HG03103 (cell line): ENCODE measurements at regions not wholly inside any gene's neighbourhood (a gene's known extent, or its start where the extent isn't known, plus 50 kb on each side); places are given as distances from the start of the nearest gene placed in this dataset.
"Not testable (repeated sequence)": the region's sequence is repeated elsewhere in the genome, so short reads cannot be mapped to it uniquely, and the experiment has no call there.

Source experiments
- ATAC-seq: cut with Tn5 transposase; IDR thresholded peaks from one replicate; pipeline ENCODE4 v1.9.1; 2021; ENCODE audit warnings: low read depth; ENCODE audit not compliant: unreplicated experiment

DNA sequence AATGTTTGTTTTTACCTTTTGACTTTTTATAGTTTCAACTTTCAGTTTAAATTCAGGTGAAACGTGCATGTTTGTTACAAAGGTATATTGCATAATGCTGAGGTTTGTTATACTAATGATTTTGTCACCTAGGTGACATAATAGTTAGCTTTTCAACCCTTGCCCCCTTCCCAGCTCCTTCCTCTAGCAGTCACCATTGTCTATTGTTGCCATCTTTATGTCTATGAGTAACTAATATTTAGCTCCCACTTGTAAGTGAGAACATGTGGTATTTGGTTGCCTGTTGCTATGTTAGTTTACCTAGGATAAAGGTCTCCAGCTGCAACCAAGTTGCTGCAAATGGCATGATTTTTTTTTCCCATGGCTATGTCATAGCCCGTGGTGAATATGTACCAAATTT lies 322.3 kb upstream of the SETBP1 start:
- no peak for ATAC-seq

DNA sequence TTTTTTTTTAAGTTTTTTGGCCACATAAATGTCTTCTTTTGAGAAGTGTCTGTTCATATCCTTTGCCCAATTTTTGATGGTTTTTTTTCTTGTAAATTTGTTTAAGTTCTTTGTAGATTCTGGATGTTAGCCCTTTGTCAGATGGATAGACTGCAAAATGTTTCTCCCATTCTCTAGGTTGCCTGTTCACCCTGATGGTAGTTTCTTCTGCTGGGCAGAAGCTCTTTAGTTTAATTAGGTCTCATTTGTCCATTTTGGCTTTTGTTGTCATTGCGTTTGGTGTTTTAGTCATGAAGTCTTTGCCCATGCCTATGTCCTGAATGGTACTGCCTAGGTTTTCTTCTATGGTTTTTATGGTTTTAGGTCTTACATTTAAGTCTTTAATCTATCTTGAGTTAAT lies 320.9 kb upstream of the SETBP1 start:
- not testable (repeated sequence) for ATAC-seq

DNA sequence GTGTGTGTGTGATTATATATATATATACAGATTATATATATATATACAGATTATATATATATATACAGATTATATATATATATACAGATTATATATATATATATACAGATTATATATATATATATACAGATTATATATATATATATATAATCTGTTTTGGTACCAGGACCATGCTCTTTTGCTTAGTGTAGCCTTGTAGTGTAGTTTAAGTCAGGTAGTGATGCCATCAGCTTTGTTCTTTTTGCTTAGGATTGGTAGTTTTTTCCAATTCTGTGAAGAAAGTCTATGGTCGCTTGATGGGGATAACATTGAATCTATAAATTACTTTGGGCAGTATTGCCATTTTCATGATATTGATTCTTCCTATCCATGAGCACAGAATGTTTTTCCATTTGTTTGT lies 318.5 kb upstream of the SETBP1 start:
- not testable (repeated sequence) for ATAC-seq

DNA sequence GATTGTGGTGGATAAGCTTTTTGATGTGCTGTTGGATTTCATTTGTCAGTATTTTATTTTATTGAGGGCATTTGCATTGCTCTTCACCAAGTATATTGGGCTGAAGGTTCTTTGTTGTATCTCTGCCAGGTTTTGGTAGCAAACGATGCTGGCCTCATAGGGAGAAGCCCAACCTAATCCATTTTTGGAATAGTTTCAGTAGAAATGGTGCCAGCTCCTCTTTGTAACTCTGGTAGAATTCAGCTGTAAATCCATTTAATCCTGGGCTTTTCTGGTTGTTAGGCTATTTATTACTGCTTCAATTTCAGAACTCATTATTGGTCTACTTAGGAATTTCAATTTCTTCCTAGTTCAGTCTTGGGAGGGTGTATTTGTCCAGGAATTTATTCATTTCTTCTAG lies 309.8 kb upstream of the SETBP1 start:
- ATAC-seq = no peak

DNA sequence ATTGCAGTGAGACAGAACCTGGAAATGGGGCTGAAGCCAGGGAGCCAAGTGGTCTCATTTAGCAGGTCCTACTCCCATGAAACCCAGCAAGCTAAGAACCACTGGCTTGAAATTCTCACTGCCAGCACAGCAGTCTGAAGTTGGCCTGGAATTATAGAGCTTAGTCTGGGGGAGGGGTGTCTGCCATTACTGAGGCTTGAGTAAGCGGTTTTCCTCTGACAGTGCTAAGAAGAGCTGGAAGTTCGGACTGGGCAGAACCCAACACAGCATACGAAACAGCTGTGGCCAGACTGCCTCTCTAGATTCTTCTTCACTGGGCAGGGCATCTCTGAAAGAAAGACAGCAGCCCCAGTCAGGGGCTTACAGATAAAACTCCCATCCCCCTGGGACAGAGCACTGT lies 305.7 kb upstream of the SETBP1 start:
- ATAC-seq = no peak

DNA sequence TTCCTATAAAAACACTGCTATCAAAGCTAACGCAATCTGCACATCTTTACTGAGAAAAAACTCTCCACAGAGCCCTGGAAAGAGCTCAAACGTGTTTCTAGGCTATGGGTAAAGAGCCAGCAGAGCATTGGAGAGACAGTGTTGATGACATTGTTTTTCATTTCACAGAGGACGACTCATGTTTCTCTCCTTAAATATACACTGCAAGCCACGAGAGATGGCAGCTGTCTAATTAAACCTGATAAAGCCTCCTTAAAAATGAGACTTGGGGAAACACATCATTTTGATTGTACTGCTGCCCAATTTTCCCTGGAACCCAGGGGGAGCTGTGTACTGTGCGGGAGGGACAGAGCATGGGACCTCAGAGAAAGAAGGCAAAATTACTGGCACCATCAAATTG lies 294.3 kb upstream of the SETBP1 start:
- no peak for ATAC-seq

DNA sequence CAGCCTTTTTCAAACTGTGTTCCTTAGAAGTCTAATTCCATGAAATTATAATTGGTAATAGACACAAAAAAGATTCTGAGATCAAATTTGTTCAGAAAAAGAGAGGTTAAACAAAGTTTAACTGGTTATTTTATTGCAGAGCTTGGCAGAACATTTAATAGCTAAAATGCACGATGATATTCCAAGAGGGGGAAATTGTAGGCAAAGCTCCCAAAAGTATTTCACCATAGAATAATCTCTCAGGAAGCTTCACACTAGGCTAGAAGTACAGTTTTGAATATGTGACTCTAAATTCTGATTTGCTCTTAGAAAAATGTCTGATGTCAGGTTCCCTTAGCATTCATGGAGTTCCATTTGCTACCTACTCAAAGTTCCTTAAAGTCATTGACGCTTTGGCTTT lies 292.4 kb upstream of the SETBP1 start:
- ATAC-seq = no peak

DNA sequence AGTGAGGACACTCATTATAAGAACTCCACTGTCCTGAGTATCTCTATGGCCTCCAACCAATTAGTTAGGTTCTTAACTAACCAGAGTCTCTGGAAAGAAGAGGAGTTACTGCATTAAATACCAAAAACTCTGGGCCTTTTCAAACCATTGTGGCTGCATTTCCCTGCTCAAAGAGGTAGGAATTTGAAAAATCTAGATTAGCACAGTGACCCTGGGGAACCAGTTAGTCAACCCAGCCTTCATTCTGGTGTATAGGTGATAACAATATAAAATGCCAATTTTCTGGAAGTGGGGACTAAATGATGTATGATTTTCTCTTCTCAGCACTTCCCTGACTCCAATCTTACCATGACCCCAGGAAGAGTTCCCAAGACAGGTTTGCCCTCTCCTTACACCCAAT lies 287.8 kb upstream of the SETBP1 start:
- ATAC-seq = no peak

DNA sequence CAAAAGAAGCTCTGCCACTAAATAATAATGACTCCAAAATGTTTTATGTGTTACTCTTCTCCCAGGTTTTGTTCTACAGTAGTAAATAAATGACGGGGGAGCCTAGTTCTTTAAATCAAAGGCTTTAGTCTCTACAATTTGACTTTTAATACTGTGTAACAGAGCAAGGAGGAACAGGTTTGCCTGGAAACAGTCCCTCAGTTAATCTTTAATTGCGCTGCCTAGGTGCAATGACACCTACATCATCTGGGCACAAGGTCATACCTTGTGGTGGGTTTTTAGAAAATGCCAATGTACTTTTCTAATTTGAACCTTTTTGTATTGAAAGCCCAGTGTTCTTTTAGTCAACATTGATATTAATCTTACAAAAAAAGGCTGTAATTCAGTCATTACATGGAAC lies 287.3 kb upstream of the SETBP1 start:
- no peak for ATAC-seq

DNA sequence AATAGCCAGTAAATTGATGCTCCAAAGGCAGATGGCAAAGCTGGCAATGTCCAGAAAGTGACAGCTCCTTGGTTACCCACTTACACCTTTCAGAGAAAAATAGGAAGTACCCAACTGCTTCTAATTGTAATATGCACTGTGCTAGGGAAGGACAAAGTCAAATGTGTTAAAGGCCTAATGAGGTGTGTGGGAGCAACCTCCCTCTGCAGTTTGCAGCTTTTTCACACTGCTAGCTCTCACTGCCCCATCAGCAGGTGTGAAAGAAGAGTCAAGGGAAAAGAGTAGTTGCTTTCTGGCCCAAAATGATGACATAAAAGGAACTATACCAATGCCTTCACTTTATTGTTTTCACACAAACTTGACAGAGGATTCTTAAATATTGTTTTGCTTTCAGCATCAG lies 284.1 kb upstream of the SETBP1 start:
- ATAC-seq = no peak

DNA sequence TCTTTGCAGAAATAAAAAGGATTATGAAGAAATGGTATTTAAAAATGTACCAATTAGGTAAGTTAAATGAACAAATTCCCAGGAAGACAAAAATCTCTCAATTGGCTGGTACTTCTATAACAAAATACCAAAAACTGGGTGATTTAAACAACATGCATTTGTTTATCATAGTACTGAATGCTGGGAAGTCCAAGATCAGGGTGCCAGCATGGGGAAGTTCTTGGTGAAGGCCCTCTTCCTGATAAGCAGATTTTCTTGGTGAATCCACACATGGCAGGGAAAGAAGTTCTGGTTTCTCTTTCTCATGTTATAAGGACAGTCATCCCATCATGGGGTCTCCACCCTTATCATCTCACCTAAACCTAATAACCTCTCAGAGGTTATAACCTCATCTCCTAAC lies 271.6 kb upstream of the SETBP1 start:
- ATAC-seq = no peak

DNA sequence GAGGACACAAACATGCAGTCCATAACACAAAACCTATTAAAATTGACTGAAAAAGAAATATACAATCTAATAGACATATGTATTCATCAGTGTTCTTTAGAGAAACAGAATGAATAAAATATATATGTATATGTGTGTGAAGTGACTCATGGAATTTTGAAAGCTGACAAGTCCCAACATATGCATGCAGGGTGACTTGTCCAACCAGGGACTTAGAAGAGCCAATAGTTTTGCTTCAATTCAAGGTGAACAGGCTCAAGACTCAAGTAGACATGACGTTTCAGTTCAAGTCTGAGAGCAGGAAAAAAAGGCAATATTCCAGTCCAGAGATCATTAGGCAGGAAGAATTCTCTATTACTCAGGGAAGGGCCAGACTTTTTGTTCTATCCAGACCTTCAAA lies 271.2 kb upstream of the SETBP1 start:
- no peak for ATAC-seq

DNA sequence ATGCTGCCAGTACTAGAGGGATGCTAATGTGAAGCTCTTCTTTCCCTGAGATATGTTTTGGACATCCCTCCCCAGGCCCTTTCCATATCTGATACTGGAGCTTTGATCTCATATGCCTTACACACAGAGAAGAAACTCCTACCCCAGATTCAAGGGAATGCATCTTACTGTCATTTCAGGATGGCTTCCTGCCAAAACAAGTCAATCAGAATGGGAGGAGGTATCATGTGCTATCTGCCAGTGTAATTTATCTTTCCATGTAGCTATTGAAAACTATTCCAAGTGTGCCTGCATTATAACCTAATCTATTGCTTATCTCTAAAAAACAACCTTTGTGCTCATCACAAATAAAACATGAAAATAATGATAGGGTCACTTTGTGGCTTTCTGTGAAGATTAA lies 269.9 kb upstream of the SETBP1 start:
- ATAC-seq = no peak

DNA sequence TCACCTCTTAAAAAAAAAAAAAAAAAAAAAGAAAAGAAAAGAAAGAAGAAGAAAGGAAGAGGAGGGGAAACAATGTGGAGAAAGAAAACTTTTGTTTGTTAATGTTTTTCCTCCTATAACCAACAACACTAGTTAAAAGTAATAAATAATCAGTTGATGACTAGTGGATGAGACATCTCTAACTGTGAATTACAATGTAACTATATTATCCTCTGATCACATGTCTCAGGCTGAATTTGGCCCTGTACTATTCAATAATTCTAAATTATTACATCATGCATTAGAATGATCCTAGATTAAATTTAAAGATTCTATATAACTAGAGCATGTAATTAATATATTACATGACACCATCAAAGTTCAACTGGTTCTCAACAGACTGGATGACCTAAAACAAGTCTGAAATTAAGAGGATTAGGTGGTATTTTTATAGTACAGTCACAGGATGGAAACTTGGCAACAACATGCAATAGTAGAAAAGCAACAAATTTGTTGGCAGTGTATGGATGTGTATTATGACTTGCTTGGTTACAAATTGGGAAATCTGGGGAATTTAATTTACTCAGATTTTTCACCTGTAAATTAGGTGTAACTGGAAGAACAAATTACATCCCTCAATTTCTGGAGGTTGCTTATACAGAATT lies 269.3 kb upstream of the SETBP1 start:
- no peak for ATAC-seq

DNA sequence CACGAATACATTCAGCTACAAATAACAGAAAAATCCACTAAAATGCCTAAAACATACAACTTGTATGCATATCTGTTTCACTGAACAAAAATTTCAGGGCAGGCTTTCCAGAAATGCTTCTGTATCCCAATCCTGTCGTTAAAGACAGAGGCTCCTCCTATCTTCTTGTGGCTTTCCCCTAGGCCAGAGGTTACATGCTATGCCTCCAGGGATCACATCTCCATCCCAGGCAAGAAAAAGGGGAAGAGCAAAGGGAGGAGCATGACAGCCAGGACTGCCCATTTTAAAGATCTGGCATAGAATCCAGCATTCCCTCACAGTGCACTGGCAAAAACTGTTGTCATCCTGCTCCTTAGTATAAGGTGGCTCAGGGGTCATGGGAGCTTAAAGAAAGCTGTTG lies 268.7 kb upstream of the SETBP1 start:
- no peak for ATAC-seq

DNA sequence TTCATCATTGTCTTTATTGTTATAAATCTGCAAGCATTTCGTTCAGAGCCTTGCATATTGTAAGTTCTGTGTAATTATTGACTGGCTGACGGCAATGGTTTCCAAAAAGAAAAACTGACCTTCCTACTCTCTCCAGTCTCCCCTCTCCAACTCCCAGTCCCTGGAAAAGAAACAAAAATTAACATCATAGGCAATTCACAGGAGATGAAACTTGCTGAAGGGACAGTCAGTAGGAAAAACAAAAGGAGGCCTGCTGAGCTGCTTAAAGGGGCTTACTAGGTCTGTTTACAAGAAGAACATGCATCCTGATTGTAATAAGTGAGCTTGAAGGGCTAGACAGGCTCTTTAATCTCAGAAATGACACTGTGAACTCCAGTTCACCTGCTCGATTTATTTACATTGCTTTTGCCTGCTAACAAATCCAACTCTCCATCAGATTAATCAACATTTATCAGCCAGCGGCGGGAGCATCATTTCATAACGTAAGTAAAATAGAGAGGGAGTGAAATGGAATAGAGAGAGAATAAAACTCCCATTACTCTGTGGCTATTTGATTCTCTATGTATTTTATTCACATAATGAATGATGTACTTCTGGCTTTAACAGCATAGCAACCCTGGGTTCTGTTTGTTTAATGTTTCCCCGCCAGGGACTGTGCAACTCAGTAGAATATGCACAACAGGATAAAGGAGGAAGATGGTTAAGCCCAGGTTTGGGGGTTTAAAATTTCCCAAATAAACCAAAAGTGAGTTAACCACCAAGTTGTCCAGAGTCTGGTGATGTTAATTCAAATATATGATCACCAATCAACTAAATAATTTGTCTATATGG lies 256.7 kb upstream of the SETBP1 start:
- ATAC-seq = no peak

DNA sequence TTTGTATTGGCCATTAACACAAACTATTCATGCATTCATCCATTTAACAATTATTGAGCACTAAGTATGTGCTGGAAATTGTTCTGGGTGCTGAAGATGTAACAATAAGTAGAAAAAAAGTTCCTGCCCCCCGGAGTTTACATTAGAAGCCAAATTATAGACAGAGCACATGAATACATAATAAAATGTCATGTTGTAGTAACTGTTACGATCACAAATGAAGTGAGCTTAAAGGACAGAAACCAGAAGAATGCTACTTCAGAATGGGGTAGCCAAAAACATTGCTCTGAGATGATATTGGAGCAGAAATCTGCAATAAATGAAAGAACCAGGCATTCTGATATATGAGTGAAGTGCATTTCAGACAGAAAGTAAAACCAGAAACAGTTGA lies 256.0 kb upstream of the SETBP1 start:
- ATAC-seq = no peak

DNA sequence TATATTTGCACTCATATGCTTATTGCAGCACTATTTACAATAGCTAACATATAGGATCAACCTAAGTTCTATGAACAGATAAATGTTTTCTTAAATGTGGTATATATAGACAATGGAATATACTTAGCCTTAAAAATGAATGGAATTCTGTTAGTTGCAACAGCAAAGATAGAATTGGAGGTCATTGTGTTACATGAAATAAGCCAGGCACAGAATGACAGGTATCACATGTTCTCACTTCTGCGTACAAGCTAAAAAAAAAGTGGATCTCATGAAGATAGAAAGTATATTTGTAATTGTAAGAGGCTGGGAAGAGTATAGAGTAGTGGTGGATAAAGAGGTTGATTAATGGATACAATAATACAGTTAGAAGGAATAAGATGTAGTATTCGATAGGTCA lies 255.5 kb upstream of the SETBP1 start:
- no peak for ATAC-seq

DNA sequence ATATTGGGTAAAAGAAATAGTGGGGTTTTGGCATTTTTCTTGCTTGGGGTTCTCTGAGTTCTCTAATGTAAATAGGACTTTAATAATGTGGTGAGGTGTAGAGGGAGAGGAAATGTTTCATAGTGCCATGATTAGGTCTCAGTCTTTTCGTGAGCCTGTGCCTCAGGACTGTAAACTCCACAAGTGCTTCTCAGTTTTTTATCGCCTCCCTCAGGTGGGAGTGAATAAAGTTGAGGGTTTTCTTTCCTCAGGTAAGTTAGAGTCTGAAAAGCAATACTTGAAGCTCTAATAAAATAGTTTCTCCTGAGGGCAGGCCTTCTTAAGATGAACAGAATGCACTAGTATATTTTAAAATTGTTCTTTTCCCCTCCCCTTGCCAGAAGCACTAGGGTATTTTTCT lies 243.1 kb upstream of the SETBP1 start:
- no peak for ATAC-seq

DNA sequence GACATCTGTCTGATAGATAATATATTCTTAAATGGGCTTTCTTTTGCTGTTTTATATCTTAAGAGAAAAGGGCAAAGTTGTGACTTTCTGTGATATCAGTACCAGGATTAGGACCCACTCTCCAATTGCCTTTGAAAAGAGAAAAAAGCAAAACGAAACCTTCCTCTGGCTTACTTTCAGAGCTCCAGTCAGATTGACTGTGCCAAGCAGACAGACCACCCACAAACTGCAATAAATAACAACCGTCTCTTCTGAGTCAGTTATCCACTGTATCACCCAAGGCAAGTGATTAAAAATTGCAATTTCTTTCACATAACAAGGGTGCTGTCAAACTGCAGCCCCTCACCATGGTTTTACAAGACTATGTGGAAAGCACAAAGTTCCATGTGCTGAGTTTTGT lies 230.5 kb upstream of the SETBP1 start:
- no peak for ATAC-seq

DNA sequence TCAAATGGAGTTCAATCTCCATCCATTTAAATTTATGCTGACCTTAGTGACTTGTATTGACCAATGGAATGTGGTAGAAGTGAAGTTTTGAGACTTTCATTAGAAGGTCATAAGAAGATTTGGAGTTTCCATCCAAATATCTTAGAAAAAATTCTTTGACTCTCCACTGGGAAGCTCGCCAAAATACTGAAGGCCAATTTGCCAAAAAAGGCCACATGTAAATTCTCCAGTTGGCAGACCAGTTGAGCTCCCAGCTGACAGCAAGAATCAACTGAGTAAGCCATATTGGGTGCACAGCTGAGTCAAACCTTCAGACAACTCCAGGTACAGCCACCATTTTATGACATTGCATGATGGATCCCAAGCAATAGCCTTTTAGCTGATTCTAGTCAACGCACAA lies 228.3 kb upstream of the SETBP1 start:
- ATAC-seq = no peak

DNA sequence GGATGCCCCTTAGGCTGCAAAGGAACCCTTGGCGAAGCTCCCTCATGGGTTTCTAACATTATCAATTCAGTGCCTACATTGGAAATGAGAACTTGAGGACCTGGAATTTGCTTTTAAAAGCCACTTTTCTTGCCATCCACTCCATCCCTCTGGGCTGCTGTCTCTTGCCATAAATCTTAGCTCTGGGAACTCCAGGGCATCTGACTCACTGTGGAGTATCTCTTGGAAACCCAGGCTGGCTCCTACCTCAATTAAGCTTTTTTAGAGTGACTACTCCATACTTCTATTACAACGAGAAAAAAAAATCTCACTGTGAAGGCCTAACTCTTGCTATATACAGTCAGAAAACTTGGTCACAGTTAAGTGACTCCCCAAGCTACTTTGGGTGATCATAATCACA lies 227.2 kb upstream of the SETBP1 start:
- ATAC-seq = no peak
